Esophagus muscularis mucosa (tissue), 4 donors: ENCODE measurements at regions not wholly inside any gene's neighbourhood (a gene's known extent, or its start where the extent isn't known, plus 50 kb on each side); places are given as distances from the start of the nearest gene placed in this dataset.

ENCODE experiments used
- EP300 ChIP-seq: sonication (generic); formaldehyde crosslinking; IDR thresholded peaks from one replicate; pipeline ENCODE4 v1.6.1; 2017; ENCODE audit warnings: antibody characterized with exemption
- POLR2A ChIP-seq: fragments of 450-650 bp; IDR thresholded peaks from one replicate; pipeline ENCODE4 v1.6.1; 2017; ENCODE audit warnings: antibody characterized with exemption, moderate library complexity, mild to moderate bottlenecking, low read depth
- POLR2AphosphoS5 ChIP-seq, 2 donors: sonication (generic); formaldehyde crosslinking; IDR thresholded peaks; one replicate each; pipeline ENCODE4 v1.6.1; 2017; ENCODE audit warnings: antibody characterized with exemption in 2 of 2
- TF ChIP-seq, protein P1 (sequence below), 3 experiments: fragments of 200-600 bp in 2 of 3; fragments of 450-650 bp in 1 of 3; sonication (generic) in 2 of 3; IDR thresholded peaks; one replicate each; pipeline ENCODE4 v1.5.1; 2017 to 2019; ENCODE audit warnings: antibody characterized with exemption in 3 of 3, mild to moderate bottlenecking in 2 of 3, moderate library complexity in 1 of 3

DNA sequence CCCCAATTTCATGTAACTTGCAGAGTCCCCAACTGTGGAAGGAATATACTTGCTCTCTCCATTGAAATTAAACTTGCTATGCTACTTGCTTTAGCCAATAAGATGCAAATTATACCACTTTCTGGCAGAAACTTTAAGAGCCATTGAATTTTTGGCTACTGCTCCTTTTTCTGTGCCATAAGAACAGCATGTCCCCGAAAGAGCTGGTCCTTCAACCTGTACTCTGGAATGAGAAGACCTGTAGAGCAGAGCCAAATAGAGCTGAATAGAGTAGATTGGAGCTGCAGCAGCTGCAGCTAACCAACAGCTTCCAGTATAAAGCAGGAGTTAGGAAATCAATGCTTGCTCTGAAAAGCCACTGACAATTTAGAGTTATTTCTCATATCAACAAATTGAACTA lies 472.3 kb upstream of the B3GALT2 start:
- TF ChIP-seq, protein P1, sequence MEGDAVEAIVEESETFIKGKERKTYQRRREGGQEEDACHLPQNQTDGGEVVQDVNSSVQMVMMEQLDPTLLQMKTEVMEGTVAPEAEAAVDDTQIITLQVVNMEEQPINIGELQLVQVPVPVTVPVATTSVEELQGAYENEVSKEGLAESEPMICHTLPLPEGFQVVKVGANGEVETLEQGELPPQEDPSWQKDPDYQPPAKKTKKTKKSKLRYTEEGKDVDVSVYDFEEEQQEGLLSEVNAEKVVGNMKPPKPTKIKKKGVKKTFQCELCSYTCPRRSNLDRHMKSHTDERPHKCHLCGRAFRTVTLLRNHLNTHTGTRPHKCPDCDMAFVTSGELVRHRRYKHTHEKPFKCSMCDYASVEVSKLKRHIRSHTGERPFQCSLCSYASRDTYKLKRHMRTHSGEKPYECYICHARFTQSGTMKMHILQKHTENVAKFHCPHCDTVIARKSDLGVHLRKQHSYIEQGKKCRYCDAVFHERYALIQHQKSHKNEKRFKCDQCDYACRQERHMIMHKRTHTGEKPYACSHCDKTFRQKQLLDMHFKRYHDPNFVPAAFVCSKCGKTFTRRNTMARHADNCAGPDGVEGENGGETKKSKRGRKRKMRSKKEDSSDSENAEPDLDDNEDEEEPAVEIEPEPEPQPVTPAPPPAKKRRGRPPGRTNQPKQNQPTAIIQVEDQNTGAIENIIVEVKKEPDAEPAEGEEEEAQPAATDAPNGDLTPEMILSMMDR (IDR thresholded peaks at IDR 0.05): no peak
- TF ChIP-seq POLR2A (no peak), POLR2AphosphoS5 (IDR thresholded peaks at IDR 0.05) (no peak), EP300 (no peak)
